SH-SY5Y (cell line): ENCODE measurements at regions not wholly inside any gene's neighbourhood (a gene's known extent, or its start where the extent isn't known, plus 50 kb on each side); places are given as distances from the start of the nearest gene placed in this dataset.

Experiments
- GATA2 ChIP-seq: IDR thresholded peaks from 2 replicates; pipeline ENCODE4 v1.6.1; 2011; ENCODE audit warnings: mild to moderate bottlenecking, low read depth, low read length
- GATA3 ChIP-seq: IDR thresholded peaks from 2 replicates; pipeline ENCODE4 v1.6.1; 2011; ENCODE audit warnings: low read depth, mild to moderate bottlenecking, low read length, moderate library complexity

- no peak for TF ChIP-seq GATA2
- TF ChIP-seq GATA3 = no peak
Observed at GRCh38 chr6:114936080-114936479, 593.3 kb upstream of the HS3ST5 start.

GRCh38 chr6:114934079-114934478 is 591.3 kb upstream of the HS3ST5 start:
- no peak for TF ChIP-seq GATA2
- TF ChIP-seq GATA3 = no peak

GRCh38 chr6:114906096-114906495 is 563.3 kb upstream of the HS3ST5 start:
- TF ChIP-seq GATA2 (no peak), GATA3 (no peak)

- TF ChIP-seq GATA2 = no peak
- no peak for TF ChIP-seq GATA3
Observed at GRCh38 chr6:114897536-114897935, 554.7 kb upstream of the HS3ST5 start.

- no peak for TF ChIP-seq GATA3
- TF ChIP-seq GATA2 = no peak
Observed at GRCh38 chr6:114892211-114892610, 549.4 kb upstream of the HS3ST5 start.

GRCh38 chr6:114888241-114888640 is 545.4 kb upstream of the HS3ST5 start:
- TF ChIP-seq GATA3 (no peak), GATA2 (no peak)

- TF ChIP-seq GATA2 (no peak), GATA3 (no peak)
Observed at GRCh38 chr6:114886670-114887436, 544.0 kb upstream of the HS3ST5 start.

GRCh38 chr6:114879693-114880092 is 536.9 kb upstream of the HS3ST5 start:
- TF ChIP-seq GATA3 (no peak), GATA2 (no peak)

GRCh38 chr6:114878091-114878490 is 535.3 kb upstream of the HS3ST5 start:
- TF ChIP-seq GATA3 (no peak), GATA2 (no peak)

GRCh38 chr6:114874410-114874809 is 531.6 kb upstream of the HS3ST5 start:
- TF ChIP-seq GATA3 (no peak), GATA2 (no peak)

- TF ChIP-seq GATA2 (no peak), GATA3 (no peak)
Observed at GRCh38 chr6:114863610-114864009, 520.8 kb upstream of the HS3ST5 start.

GRCh38 chr6:114862819-114863218 is 520.0 kb upstream of the HS3ST5 start:
- TF ChIP-seq GATA2 (no peak), GATA3 (no peak)

GRCh38 chr6:114862064-114862463 is 519.2 kb upstream of the HS3ST5 start:
- TF ChIP-seq GATA3 = no peak
- TF ChIP-seq GATA2 = no peak

- TF ChIP-seq GATA3 (no peak), GATA2 (no peak)
Observed at GRCh38 chr6:114844359-114844758, 501.5 kb upstream of the HS3ST5 start.

GRCh38 chr6:114839019-114839418 is 496.2 kb upstream of the HS3ST5 start:
- TF ChIP-seq GATA3 (no peak), GATA2 (no peak)

- TF ChIP-seq GATA3 = no peak
- no peak for TF ChIP-seq GATA2
Observed at GRCh38 chr6:114833211-114833610, 490.4 kb upstream of the HS3ST5 start.

GRCh38 chr6:114830515-114830914 is 487.7 kb upstream of the HS3ST5 start:
- TF ChIP-seq GATA3 (no peak), GATA2 (no peak)
